ENCODE measurements at regions not wholly inside any gene's neighbourhood (a gene's known extent, or its start where the extent isn't known, plus 50 kb on each side); places are given as distances from the start of the nearest gene placed in this dataset.

DNA sequence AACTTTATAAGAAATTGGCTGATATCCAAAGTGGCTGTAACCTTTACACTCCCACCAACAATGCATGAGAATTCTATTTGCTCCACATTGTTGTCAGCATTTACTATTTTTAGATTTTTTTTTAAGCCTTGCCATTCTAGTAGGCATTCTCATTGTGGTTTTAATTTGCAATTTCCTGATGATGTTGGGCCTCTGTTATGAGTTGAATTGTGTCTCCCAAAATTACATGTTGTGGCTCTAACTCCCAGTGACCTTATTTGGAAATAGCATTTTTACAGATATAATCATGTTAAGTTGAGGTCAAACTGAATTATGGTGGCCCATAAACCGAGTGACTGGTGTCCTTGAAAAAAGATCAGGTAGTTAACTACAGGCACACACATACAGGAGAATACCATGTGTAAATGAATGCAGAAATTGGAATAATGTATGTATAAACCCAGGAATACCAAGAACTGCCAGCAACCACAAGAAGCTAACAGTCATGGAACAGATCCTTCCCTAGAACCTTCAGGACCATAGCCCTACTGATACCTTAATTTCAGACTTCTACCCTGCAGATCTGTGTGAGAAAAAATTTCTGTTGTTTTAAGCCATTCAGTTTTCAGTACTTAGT lies 348.8 kb upstream of the DAB1 start:
- intact Hi-C loops (cut with DNase I), result no loop called here
- TF ChIP-seq, protein P1, sequence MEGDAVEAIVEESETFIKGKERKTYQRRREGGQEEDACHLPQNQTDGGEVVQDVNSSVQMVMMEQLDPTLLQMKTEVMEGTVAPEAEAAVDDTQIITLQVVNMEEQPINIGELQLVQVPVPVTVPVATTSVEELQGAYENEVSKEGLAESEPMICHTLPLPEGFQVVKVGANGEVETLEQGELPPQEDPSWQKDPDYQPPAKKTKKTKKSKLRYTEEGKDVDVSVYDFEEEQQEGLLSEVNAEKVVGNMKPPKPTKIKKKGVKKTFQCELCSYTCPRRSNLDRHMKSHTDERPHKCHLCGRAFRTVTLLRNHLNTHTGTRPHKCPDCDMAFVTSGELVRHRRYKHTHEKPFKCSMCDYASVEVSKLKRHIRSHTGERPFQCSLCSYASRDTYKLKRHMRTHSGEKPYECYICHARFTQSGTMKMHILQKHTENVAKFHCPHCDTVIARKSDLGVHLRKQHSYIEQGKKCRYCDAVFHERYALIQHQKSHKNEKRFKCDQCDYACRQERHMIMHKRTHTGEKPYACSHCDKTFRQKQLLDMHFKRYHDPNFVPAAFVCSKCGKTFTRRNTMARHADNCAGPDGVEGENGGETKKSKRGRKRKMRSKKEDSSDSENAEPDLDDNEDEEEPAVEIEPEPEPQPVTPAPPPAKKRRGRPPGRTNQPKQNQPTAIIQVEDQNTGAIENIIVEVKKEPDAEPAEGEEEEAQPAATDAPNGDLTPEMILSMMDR (IDR thresholded peaks at IDR 0.05), result no peak
- Histone ChIP-seq H3K27me3 (ENCODE audit: low read depth) (no peaks in the 10 kb centered on the region), H3K9me3 (no peaks in the 10 kb centered on the region), H3K4me1 (no peaks in the 10 kb centered on the region), H3K4me3 (no peak overlapping the region), H3K27ac (no peak overlapping the region), H3K36me3 (no peaks in the 10 kb centered on the region)
- ATAC-seq (no peak), DNase-seq (no peak)

DNA sequence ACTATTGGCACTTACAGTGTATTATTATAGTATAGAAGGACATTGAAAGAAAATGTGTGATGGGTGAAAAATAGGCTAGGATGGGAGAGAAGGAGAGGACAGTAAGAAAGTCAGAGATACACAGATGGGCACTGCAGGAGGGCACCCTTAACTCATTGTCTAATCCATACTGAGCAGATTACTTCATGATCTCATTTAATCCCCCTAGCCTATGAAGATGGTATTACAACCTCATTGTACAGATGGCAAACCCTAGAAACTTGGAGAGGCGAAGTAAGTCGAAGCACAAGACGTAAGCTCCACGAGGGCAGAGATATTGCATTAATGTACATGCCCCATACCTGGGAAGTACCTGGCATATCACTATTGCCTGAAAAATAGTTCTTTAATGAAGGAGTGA lies 346.9 kb upstream of the DAB1 start:
- Histone ChIP-seq H3K4me3 (no peak overlapping the region), H3K4me1 (no peaks in the 10 kb centered on the region), H3K9me3 (no peaks in the 10 kb centered on the region), H3K27me3 (ENCODE audit: low read depth) (no peaks in the 10 kb centered on the region), H3K36me3 (no peaks in the 10 kb centered on the region), H3K27ac (no peak overlapping the region)
- DNase-seq (no peak), ATAC-seq (no peak)
- intact Hi-C loops (cut with DNase I), result no loop called here
- TF ChIP-seq, protein P1 (IDR thresholded peaks at IDR 0.05), result no peak

DNA sequence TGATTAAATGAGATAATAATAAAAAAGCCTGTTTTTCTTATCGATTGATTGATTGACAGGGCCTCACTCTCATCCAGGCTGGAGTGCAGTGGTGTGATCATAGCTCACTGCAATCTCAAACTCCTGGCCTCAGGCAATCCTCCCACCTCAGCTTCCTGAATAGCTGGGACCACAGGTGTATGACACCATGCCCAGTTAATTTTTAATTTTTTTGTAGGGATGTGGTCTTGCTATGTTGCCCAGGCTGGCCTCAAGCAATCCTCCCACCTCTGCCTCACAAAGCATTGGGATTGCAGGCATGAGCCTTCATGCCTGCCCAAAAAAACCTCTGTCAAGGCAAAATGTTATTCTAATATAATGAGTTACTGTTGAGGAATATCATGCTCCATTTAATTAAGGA lies 346.4 kb upstream of the DAB1 start:
- intact Hi-C loops (cut with DNase I), result no loop called here
- H3K4me1 ChIP-seq, result no peaks in the 10 kb centered on the region
- TF ChIP-seq, protein P1 (IDR thresholded peaks at IDR 0.05), result no peak
- no peaks in the 10 kb centered on the region for H3K9me3 ChIP-seq
- DNase-seq (no peak), ATAC-seq (no peak)
- H3K4me3 ChIP-seq, result no peak overlapping the region
- H3K27me3 ChIP-seq (ENCODE audit: low read depth), result no peaks in the 10 kb centered on the region
- no peak overlapping the region for H3K27ac ChIP-seq
- H3K36me3 ChIP-seq, result no peaks in the 10 kb centered on the region

DNA sequence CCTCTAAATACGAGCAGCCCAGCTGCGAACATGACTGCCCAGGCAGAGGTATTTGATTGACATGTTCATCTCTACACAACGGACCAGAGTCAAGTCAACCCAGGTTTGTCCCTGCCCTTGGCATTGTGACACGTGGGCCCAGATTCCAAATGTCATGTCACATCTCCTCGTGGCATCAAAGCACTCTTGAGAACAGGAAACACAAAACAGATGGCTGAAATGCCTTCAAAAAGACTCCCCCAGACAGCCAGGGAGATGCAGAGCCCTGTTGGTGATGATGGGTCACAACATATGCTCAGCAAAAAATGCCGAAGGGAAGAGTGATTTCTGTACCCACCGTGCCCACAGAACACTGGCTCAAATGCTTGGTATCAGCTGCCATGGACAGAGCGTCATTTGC lies 337.8 kb upstream of the DAB1 start:
- Histone ChIP-seq H3K4me1 (no peaks in the 10 kb centered on the region), H3K9me3 (no peaks in the 10 kb centered on the region), H3K4me3 (no peak overlapping the region), H3K27ac (no peak overlapping the region), H3K36me3 (no peaks in the 10 kb centered on the region), H3K27me3 (ENCODE audit: low read depth) (no peaks in the 10 kb centered on the region)
- no peak for DNase-seq
- intact Hi-C loops (cut with DNase I), result no loop called here
- TF ChIP-seq, protein P1 (IDR thresholded peaks at IDR 0.05), result no peak
- no peak for ATAC-seq

DNA sequence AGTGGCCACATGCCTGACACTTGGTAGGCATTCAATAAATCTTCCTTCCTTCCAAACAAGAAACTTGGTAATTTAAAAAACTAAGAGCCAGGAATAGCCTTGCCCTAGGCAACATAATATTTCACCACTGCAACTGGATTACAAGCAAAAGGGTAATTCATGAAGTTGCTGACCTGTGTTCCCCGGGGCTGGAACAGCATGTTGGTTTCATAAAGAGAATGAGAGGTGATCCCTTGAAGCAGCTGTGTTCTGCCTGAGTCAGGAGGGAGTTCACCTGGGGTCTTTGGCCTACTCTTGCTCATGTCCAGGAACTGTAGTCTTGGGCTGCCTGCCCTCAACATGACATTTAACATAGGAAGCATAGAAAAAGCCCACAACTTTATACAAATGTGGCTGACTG lies 329.0 kb upstream of the DAB1 start:
- no peak overlapping the region for H3K27ac ChIP-seq
- ATAC-seq, result no peak
- intact Hi-C loops (cut with DNase I), result no loop called here
- TF ChIP-seq, protein P1 (IDR thresholded peaks at IDR 0.05), result no peak
- no peaks in the 10 kb centered on the region for H3K9me3 ChIP-seq
- no peaks in the 10 kb centered on the region for H3K36me3 ChIP-seq
- no peaks in the 10 kb centered on the region for H3K27me3 ChIP-seq (ENCODE audit: low read depth)
- no peak overlapping the region for H3K4me3 ChIP-seq
- no peaks in the 10 kb centered on the region for H3K4me1 ChIP-seq
- no peak for DNase-seq

DNA sequence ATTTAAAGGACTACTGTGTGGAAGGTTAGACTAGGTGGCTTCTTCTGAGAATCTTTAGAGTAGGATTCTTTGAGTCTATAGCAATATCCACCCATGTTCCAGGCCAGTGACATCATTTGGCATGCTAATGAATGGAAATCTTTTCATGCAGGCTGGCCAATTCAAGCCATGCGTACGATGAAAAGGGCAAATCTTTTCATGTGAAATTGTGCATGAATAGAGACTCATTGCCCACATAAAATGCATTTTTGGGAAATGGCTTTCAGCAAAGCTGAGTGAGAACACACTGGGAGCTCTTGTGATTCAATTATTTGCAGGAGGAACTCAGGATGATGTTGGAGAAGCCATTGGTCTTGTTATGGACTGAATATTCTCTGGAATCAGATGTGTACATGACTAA lies 324.9 kb upstream of the DAB1 start:
- TF ChIP-seq, protein P1 (IDR thresholded peaks at IDR 0.05), result no peak
- Histone ChIP-seq H3K4me1 (no peaks in the 10 kb centered on the region), H3K9me3 (no peaks in the 10 kb centered on the region), H3K36me3 (no peaks in the 10 kb centered on the region), H3K27me3 (ENCODE audit: low read depth) (no peaks in the 10 kb centered on the region), H3K4me3 (no peak overlapping the region), H3K27ac (no peak overlapping the region)
- ATAC-seq (no peak), DNase-seq (no peak)
- intact Hi-C loops (cut with DNase I), result no loop called here
